ENCODE measurements at regions not wholly inside any gene's neighbourhood (a gene's known extent, or its start where the extent isn't known, plus 50 kb on each side); places are given as distances from the start of the nearest gene placed in this dataset.

DNA sequence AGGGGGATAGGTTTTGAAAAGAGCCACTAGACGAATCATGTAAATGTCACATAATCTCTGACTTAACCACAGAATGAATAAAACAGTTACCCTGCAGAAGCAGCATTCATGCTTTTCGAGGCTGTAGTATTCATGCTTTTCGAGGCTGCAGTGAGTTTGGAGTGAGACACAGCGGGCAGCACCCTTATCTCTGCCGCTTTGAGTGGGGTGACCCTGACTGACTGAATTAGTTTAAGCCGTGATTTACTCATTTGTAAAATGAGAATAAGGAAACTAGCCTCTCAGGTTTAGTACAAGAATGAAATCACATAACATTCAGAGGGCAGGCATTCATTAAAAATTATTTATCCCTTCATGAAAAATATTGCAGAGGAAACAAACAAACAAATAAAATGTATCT is 92.8 kb upstream of the KMT2C start:
- TF ChIP-seq, protein P1, sequence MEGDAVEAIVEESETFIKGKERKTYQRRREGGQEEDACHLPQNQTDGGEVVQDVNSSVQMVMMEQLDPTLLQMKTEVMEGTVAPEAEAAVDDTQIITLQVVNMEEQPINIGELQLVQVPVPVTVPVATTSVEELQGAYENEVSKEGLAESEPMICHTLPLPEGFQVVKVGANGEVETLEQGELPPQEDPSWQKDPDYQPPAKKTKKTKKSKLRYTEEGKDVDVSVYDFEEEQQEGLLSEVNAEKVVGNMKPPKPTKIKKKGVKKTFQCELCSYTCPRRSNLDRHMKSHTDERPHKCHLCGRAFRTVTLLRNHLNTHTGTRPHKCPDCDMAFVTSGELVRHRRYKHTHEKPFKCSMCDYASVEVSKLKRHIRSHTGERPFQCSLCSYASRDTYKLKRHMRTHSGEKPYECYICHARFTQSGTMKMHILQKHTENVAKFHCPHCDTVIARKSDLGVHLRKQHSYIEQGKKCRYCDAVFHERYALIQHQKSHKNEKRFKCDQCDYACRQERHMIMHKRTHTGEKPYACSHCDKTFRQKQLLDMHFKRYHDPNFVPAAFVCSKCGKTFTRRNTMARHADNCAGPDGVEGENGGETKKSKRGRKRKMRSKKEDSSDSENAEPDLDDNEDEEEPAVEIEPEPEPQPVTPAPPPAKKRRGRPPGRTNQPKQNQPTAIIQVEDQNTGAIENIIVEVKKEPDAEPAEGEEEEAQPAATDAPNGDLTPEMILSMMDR (IDR thresholded peaks at IDR 0.05): no peak
- TF ChIP-seq POLR2A (IDR thresholded peaks at IDR 0.05): no peak
